B cell (primary cell): ENCODE measurements at regions not wholly inside any gene's neighbourhood (a gene's known extent, or its start where the extent isn't known, plus 50 kb on each side); places are given as distances from the start of the nearest gene placed in this dataset.

Source experiments
- EZH2 ChIP-seq: IDR thresholded peaks from 2 replicates; pipeline ENCODE4 v1.6.1; 2012; ENCODE audit warnings: borderline replicate concordance, low read depth, mild to moderate bottlenecking, moderate library complexity, low read length; ENCODE audit not compliant: insufficient read depth, poor library complexity, severe bottlenecking
- TF ChIP-seq, protein P1 (sequence below): fragments of 200-600 bp; IDR thresholded peaks from one replicate; pipeline ENCODE4 v1.8.0; 2022; ENCODE audit warnings: antibody characterized with exemption, mild to moderate bottlenecking

- TF ChIP-seq, protein P1, sequence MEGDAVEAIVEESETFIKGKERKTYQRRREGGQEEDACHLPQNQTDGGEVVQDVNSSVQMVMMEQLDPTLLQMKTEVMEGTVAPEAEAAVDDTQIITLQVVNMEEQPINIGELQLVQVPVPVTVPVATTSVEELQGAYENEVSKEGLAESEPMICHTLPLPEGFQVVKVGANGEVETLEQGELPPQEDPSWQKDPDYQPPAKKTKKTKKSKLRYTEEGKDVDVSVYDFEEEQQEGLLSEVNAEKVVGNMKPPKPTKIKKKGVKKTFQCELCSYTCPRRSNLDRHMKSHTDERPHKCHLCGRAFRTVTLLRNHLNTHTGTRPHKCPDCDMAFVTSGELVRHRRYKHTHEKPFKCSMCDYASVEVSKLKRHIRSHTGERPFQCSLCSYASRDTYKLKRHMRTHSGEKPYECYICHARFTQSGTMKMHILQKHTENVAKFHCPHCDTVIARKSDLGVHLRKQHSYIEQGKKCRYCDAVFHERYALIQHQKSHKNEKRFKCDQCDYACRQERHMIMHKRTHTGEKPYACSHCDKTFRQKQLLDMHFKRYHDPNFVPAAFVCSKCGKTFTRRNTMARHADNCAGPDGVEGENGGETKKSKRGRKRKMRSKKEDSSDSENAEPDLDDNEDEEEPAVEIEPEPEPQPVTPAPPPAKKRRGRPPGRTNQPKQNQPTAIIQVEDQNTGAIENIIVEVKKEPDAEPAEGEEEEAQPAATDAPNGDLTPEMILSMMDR, result no peak
- no peak for TF ChIP-seq EZH2
Observed at GRCh38 chr3:30951826-30952225, 57.4 kb upstream of the GADL1 start.
